HCT116 (cell line): ENCODE measurements at regions not wholly inside any gene's neighbourhood (a gene's known extent, or its start where the extent isn't known, plus 50 kb on each side); places are given as distances from the start of the nearest gene placed in this dataset.

ENCODE experiments used
- ATF3 ChIP-seq: IDR thresholded peaks from 2 replicates; pipeline ENCODE4 v1.6.1; 2012
- CTCF ChIP-seq, 3 experiments: fragments of 200-600 bp in 1 of 3; sonication (generic) in 1 of 3; IDR thresholded peaks in 2 of 3; conservative IDR thresholded peaks in 1 of 3; 2 replicates each; pipeline ENCODE4 v1.5.1; 2012 to 2017; ENCODE audit warnings: low read depth in 2 of 3, low read length in 2 of 3, antibody characterized with exemption in 1 of 3, borderline replicate concordance in 1 of 3, control low read depth in 1 of 3, mild to moderate bottlenecking in 1 of 3, mixed read lengths in 1 of 3, mixed run types in 1 of 3, moderate library complexity in 1 of 3; ENCODE audit not compliant: insufficient read depth in 1 of 3
- EZH2phosphoT487 ChIP-seq: fragments of 200-600 bp; IDR thresholded peaks from 2 replicates; pipeline ENCODE4 v1.6.1; 2018; ENCODE audit warnings: antibody characterized with exemption, borderline replicate concordance
- JUND ChIP-seq: IDR thresholded peaks from 2 replicates; pipeline ENCODE4 v1.6.1; 2012
- MAX ChIP-seq: IDR thresholded peaks from 2 replicates; pipeline ENCODE4 v1.6.1; 2012
- RAD21 ChIP-seq: IDR thresholded peaks from 2 replicates; pipeline ENCODE4 v1.6.1; 2012; ENCODE audit warnings: low read depth, mild to moderate bottlenecking
- SRF ChIP-seq: IDR thresholded peaks from 2 replicates; pipeline ENCODE4 v1.6.1; 2012; ENCODE audit warnings: low read depth
- ZNF274 ChIP-seq: fragments of 200-500 bp; sonication (Bioruptor generic); IDR thresholded peaks from 2 replicates; pipeline ENCODE4 v1.6.1; 2014; ENCODE audit warnings: mild to moderate bottlenecking, low read depth, low read length, inconsistent platforms

- TF ChIP-seq EZH2phosphoT487, result no peak
- TF ChIP-seq CTCF (IDR thresholded peaks at IDR 0.05 in 2 of 3, conservative IDR thresholded peaks at IDR 0.05 in 1 of 3; ENCODE audit: borderline replicate concordance in 1 of 3, insufficient read depth in 1 of 3, low read depth in 2 of 3, low read length in 2 of 3), result no peak
- no peak for TF ChIP-seq RAD21
- TF ChIP-seq SRF, result no peak
- TF ChIP-seq JUND, result no peak
- TF ChIP-seq MAX, result no peak
- no peak for TF ChIP-seq ATF3
- TF ChIP-seq ZNF274, result no peak
Observed at GRCh38 chr7:11895337-11895736, 63.3 kb upstream of the THSD7A start.
